ENCODE measurements at regions not wholly inside any gene's neighbourhood (a gene's known extent, or its start where the extent isn't known, plus 50 kb on each side); places are given as distances from the start of the nearest gene placed in this dataset.
A peak's percentile ranks its signal among the peaks of the same experiment; 100 is the strongest.

GRCh38 chr2:64250063-64250462 is 105.8 kb upstream of the PELI1 start (continued):
- TF ChIP-seq GABPA (IDR thresholded peaks at IDR 0.05; ENCODE audit: borderline replicate concordance, insufficient read depth, low read length) (no peak), BCL11A (IDR thresholded peaks at IDR 0.05; ENCODE audit: low read depth in 2 of 2, low read length in 2 of 2) (no peak), POU5F1 (IDR thresholded peaks at IDR 0.05; ENCODE audit: low read depth, low read length) (no peak), POLR2A (IDR thresholded peaks at IDR 0.05; ENCODE audit: control extremely low read depth in 1 of 2, low read depth in 2 of 2, low read length in 2 of 2) (no peak), TCF12 (IDR thresholded peaks at IDR 0.05; ENCODE audit: low read depth, low read length) (no peak)
- TF ChIP-seq, protein P1, sequence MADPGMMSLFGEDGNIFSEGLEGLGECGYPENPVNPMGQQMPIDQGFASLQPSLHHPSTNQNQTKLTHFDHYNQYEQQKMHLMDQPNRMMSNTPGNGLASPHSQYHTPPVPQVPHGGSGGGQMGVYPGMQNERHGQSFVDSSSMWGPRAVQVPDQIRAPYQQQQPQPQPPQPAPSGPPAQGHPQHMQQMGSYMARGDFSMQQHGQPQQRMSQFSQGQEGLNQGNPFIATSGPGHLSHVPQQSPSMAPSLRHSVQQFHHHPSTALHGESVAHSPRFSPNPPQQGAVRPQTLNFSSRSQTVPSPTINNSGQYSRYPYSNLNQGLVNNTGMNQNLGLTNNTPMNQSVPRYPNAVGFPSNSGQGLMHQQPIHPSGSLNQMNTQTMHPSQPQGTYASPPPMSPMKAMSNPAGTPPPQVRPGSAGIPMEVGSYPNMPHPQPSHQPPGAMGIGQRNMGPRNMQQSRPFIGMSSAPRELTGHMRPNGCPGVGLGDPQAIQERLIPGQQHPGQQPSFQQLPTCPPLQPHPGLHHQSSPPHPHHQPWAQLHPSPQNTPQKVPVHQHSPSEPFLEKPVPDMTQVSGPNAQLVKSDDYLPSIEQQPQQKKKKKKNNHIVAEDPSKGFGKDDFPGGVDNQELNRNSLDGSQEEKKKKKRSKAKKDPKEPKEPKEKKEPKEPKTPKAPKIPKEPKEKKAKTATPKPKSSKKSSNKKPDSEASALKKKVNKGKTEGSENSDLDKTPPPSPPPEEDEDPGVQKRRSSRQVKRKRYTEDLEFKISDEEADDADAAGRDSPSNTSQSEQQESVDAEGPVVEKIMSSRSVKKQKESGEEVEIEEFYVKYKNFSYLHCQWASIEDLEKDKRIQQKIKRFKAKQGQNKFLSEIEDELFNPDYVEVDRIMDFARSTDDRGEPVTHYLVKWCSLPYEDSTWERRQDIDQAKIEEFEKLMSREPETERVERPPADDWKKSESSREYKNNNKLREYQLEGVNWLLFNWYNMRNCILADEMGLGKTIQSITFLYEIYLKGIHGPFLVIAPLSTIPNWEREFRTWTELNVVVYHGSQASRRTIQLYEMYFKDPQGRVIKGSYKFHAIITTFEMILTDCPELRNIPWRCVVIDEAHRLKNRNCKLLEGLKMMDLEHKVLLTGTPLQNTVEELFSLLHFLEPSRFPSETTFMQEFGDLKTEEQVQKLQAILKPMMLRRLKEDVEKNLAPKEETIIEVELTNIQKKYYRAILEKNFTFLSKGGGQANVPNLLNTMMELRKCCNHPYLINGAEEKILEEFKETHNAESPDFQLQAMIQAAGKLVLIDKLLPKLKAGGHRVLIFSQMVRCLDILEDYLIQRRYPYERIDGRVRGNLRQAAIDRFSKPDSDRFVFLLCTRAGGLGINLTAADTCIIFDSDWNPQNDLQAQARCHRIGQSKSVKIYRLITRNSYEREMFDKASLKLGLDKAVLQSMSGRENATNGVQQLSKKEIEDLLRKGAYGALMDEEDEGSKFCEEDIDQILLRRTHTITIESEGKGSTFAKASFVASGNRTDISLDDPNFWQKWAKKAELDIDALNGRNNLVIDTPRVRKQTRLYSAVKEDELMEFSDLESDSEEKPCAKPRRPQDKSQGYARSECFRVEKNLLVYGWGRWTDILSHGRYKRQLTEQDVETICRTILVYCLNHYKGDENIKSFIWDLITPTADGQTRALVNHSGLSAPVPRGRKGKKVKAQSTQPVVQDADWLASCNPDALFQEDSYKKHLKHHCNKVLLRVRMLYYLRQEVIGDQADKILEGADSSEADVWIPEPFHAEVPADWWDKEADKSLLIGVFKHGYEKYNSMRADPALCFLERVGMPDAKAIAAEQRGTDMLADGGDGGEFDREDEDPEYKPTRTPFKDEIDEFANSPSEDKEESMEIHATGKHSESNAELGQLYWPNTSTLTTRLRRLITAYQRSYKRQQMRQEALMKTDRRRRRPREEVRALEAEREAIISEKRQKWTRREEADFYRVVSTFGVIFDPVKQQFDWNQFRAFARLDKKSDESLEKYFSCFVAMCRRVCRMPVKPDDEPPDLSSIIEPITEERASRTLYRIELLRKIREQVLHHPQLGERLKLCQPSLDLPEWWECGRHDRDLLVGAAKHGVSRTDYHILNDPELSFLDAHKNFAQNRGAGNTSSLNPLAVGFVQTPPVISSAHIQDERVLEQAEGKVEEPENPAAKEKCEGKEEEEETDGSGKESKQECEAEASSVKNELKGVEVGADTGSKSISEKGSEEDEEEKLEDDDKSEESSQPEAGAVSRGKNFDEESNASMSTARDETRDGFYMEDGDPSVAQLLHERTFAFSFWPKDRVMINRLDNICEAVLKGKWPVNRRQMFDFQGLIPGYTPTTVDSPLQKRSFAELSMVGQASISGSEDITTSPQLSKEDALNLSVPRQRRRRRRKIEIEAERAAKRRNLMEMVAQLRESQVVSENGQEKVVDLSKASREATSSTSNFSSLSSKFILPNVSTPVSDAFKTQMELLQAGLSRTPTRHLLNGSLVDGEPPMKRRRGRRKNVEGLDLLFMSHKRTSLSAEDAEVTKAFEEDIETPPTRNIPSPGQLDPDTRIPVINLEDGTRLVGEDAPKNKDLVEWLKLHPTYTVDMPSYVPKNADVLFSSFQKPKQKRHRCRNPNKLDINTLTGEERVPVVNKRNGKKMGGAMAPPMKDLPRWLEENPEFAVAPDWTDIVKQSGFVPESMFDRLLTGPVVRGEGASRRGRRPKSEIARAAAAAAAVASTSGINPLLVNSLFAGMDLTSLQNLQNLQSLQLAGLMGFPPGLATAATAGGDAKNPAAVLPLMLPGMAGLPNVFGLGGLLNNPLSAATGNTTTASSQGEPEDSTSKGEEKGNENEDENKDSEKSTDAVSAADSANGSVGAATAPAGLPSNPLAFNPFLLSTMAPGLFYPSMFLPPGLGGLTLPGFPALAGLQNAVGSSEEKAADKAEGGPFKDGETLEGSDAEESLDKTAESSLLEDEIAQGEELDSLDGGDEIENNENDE (IDR thresholded peaks at IDR 0.05; ENCODE audit: insufficient replicate concordance, low read length) = no peak
- TF ChIP-seq, protein P2, sequence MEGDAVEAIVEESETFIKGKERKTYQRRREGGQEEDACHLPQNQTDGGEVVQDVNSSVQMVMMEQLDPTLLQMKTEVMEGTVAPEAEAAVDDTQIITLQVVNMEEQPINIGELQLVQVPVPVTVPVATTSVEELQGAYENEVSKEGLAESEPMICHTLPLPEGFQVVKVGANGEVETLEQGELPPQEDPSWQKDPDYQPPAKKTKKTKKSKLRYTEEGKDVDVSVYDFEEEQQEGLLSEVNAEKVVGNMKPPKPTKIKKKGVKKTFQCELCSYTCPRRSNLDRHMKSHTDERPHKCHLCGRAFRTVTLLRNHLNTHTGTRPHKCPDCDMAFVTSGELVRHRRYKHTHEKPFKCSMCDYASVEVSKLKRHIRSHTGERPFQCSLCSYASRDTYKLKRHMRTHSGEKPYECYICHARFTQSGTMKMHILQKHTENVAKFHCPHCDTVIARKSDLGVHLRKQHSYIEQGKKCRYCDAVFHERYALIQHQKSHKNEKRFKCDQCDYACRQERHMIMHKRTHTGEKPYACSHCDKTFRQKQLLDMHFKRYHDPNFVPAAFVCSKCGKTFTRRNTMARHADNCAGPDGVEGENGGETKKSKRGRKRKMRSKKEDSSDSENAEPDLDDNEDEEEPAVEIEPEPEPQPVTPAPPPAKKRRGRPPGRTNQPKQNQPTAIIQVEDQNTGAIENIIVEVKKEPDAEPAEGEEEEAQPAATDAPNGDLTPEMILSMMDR (IDR thresholded peaks at IDR 0.05; ENCODE audit: control extremely low read depth in 1 of 3, insufficient read depth in 1 of 3, low read depth in 1 of 3, low read length in 3 of 3) = peak in 1 of 3 experiments; percentile 14; a peak in 1 of 4 replicates
- TF ChIP-seq, protein P3, sequence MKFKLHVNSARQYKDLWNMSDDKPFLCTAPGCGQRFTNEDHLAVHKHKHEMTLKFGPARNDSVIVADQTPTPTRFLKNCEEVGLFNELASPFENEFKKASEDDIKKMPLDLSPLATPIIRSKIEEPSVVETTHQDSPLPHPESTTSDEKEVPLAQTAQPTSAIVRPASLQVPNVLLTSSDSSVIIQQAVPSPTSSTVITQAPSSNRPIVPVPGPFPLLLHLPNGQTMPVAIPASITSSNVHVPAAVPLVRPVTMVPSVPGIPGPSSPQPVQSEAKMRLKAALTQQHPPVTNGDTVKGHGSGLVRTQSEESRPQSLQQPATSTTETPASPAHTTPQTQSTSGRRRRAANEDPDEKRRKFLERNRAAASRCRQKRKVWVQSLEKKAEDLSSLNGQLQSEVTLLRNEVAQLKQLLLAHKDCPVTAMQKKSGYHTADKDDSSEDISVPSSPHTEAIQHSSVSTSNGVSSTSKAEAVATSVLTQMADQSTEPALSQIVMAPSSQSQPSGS (IDR thresholded peaks at IDR 0.05; ENCODE audit: low read length) = no peak

Data from H1 (cell line).